ENCODE measurements at regions not wholly inside any gene's neighbourhood (a gene's known extent, or its start where the extent isn't known, plus 50 kb on each side); places are given as distances from the start of the nearest gene placed in this dataset.
A peak's percentile ranks its signal among the peaks of the same experiment; 100 is the strongest.

DNA sequence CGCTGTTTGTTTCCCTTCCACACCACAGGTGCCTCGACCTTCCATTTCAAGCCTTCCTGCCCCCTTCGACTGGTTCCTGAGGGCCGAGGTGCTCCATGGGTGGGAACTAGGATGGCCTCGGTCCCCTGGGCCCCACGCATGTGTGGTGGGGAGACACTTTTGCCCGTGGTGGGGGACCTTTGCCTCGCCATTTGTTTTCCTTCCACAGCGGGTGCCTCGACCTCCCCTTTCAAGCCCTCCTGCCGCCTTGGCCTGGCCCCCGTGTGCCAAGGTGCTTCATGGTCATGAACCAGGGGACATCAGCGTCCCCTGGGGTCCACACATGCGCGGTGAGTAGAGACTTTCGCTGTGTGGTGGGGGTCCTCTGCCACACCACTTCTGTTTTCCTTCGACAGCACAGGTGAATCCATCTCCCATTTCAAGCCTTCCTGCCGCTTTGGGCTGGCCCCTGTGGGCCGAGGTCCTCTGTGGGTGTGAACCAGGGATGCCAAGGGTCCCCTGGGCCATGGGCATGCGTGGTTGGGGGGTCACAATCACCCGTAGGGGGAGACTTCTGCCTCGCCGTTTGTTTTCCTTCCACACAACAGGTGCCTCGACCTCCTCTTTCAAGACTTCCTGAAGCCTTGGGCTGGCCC, 364.4 kb downstream of the ALG10 start:
- Histone ChIP-seq H3K27ac (ENCODE audit: low read depth, low read length) (no peak overlapping the region), H3K4me1 (ENCODE audit: insufficient read depth, low read length) (no peaks in the 10 kb centered on the region), H4K20me1 (ENCODE audit: insufficient read depth, low read length) (no peaks in the 10 kb centered on the region), H3K4me3 (ENCODE audit: insufficient read depth, low read length) (no peak overlapping the region), H3K4me2 (ENCODE audit: insufficient read depth, low read length) (no peak overlapping the region), H3K79me2 (ENCODE audit: insufficient read depth, low read length) (no peaks in the 10 kb centered on the region), H3K36me3 (ENCODE audit: insufficient read depth, low read length) (no peaks in the 10 kb centered on the region), H2AFZ (ENCODE audit: low read length) (no peak overlapping the region), H3K27me3 (ENCODE audit: insufficient read depth, low read length) (no peaks in the 10 kb centered on the region), H3K9me3 (ENCODE audit: low read depth, low read length) (no peaks in the 10 kb centered on the region)
- TF ChIP-seq, protein P1, sequence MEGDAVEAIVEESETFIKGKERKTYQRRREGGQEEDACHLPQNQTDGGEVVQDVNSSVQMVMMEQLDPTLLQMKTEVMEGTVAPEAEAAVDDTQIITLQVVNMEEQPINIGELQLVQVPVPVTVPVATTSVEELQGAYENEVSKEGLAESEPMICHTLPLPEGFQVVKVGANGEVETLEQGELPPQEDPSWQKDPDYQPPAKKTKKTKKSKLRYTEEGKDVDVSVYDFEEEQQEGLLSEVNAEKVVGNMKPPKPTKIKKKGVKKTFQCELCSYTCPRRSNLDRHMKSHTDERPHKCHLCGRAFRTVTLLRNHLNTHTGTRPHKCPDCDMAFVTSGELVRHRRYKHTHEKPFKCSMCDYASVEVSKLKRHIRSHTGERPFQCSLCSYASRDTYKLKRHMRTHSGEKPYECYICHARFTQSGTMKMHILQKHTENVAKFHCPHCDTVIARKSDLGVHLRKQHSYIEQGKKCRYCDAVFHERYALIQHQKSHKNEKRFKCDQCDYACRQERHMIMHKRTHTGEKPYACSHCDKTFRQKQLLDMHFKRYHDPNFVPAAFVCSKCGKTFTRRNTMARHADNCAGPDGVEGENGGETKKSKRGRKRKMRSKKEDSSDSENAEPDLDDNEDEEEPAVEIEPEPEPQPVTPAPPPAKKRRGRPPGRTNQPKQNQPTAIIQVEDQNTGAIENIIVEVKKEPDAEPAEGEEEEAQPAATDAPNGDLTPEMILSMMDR (IDR thresholded peaks at IDR 0.05; ENCODE audit: extremely low read depth, low read depth, low read length), result no peak
- DNase-seq (ENCODE audit: insufficient read length, low spot score, missing footprints), result no peak

DNA sequence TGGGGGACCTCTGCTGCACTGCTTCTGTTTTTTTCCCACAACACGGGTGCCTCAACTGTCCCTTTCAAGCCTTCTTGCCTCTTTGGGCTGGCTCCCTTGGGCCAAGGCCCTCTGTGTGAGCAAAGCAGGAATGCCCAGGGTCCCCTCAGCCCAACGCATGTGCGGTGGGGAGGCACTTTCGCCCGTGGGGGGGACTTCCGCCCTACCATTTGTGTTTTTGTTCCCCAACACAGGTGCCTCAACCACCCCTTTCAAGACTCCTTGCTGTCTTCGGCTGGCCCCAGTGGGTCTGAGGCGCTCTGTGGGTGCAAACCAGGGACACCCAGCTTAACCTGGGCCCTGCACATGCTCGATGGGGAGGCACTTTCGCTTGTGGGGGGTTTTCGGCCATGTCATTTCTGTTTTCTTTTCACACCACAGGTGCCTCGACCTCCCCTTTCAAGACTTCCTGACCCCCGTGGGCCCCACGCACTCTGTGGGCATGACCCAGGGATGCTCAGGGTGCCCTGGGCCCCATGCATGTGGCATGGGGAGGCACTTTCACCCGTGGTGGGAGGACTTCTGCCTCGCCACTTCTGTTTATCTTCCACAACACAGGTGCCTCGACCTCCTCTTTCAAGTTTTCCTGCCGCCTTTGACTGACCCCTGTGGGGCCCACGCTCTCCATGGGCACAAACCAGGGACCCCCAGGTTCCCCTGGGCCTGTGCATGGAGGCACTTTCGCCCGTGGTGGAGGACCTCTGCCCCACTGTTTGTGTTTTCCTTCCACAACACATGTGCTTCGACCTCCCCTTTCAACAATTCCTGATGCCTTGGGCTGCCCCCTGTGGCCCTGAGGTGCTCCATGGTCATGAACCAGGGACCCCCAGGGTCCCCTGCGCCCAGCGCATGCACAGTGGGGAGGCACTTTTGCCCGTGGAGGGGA, 365.7 kb downstream of the ALG10 start:
- TF ChIP-seq, protein P1 (IDR thresholded peaks at IDR 0.05; ENCODE audit: extremely low read depth, low read depth, low read length), result no peak
- Histone ChIP-seq H3K79me2 (ENCODE audit: insufficient read depth, low read length) (no peaks in the 10 kb centered on the region), H3K4me1 (ENCODE audit: insufficient read depth, low read length) (no peaks in the 10 kb centered on the region), H3K9me3 (ENCODE audit: low read depth, low read length) (no peaks in the 10 kb centered on the region), H3K36me3 (ENCODE audit: insufficient read depth, low read length) (no peaks in the 10 kb centered on the region), H4K20me1 (ENCODE audit: insufficient read depth, low read length) (no peaks in the 10 kb centered on the region), H2AFZ (ENCODE audit: low read length) (no peak overlapping the region), H3K4me3 (ENCODE audit: insufficient read depth, low read length) (no peak overlapping the region), H3K27me3 (ENCODE audit: insufficient read depth, low read length) (no peaks in the 10 kb centered on the region), H3K27ac (ENCODE audit: low read depth, low read length) (no peak overlapping the region), H3K4me2 (ENCODE audit: insufficient read depth, low read length) (no peak overlapping the region)
- peak; percentile 37 for DNase-seq (ENCODE audit: insufficient read length, low spot score, missing footprints)

DNA sequence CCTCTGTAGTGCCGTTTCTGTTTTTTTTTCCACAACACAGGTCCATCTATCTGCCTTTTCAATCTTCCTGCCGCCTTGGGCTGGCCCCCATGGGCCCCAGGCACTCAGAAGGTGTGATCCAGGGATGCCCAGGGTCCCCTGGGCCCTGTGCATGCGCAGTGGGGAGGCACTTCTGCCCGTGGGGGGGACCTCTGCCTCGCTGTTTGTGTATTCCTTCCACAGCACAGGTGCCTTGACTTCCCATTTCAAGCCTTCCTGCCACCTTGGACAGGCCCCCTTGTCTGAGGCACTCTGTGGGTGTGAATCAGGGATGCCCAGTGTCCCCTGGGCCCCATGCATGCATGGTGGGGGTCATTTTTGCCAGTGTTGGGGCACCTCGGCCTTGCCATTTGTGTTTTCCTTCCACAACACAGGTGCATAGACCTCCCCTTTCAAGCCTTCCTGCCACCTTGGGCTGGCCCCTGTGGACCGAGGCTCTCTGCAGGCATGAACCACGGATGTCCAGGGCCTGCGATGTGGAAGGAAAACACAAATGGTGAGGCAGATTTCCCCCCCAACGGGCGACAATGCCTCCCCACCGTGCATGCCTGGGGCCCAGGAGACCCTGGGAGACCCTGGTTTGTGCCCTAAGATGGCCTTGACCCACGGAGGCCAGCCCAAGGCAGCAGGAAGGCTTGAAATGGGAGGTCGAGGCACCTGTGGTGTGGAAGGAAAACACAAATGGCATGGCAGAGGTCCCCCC, 366.5 kb downstream of the ALG10 start:
- no peaks in the 10 kb centered on the region for H4K20me1 ChIP-seq (ENCODE audit: insufficient read depth, low read length)
- no peaks in the 10 kb centered on the region for H3K27me3 ChIP-seq (ENCODE audit: insufficient read depth, low read length)
- H3K4me2 ChIP-seq (ENCODE audit: insufficient read depth, low read length), result no peak overlapping the region
- H3K9me3 ChIP-seq (ENCODE audit: low read depth, low read length), result no peaks in the 10 kb centered on the region
- H2AFZ ChIP-seq (ENCODE audit: low read length), result no peak overlapping the region
- DNase-seq (ENCODE audit: insufficient read length, low spot score, missing footprints), result peak; percentile 46
- TF ChIP-seq, protein P1 (IDR thresholded peaks at IDR 0.05; ENCODE audit: extremely low read depth, low read depth, low read length), result no peak
- H3K36me3 ChIP-seq (ENCODE audit: insufficient read depth, low read length), result no peaks in the 10 kb centered on the region
- H3K27ac ChIP-seq (ENCODE audit: low read depth, low read length), result no peak overlapping the region
- no peak overlapping the region for H3K4me3 ChIP-seq (ENCODE audit: insufficient read depth, low read length)
- H3K4me1 ChIP-seq (ENCODE audit: insufficient read depth, low read length), result no peaks in the 10 kb centered on the region
- no peaks in the 10 kb centered on the region for H3K79me2 ChIP-seq (ENCODE audit: insufficient read depth, low read length)
